ENCODE measurements at regions not wholly inside any gene's neighbourhood (a gene's known extent, or its start where the extent isn't known, plus 50 kb on each side); places are given as distances from the start of the nearest gene placed in this dataset.

DNA sequence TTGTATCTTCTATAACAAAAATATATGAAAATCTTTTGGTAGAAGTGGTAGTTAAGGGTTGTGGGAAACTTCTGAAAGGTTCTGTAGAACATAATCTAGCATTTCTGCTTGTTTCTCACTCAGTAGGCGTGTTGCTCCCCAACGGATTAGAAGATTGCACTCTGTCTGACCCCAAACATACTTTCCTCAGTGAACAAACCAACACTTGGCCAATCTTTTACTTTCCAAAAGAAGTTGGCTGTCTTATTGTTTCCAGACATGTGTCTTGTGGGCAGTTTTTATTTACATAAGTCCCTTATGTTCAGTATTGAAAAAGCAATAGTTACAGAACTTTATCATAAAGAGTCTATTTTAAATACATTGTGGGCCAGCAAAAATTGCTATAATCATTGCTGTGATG lies 312.8 kb upstream of the EPHA5 start:
- no peak overlapping the region for H3K4me3 ChIP-seq (ENCODE audit: insufficient read length, low read depth)
- TF ChIP-seq YY1 (IDR thresholded peaks at IDR 0.05; ENCODE audit: insufficient read depth, insufficient read length) (no peak), ZNF274 (IDR thresholded peaks at IDR 0.05; ENCODE audit: low read depth, low read length) (no peak), SUZ12 (IDR thresholded peaks at IDR 0.05; ENCODE audit: extremely low read depth, insufficient read depth, insufficient read length) (no peak)
- H3K9me3 ChIP-seq (ENCODE audit: insufficient read depth, low read length), result no peaks in the 10 kb centered on the region
- no peaks in the 10 kb centered on the region for H3K36me3 ChIP-seq (ENCODE audit: insufficient read depth, insufficient read length, low read length)
- H3K9ac ChIP-seq (ENCODE audit: insufficient read length, low read depth), result no peak overlapping the region
- H3K4me1 ChIP-seq (ENCODE audit: insufficient read depth, insufficient read length), result no peaks in the 10 kb centered on the region
- no peaks in the 10 kb centered on the region for H3K27me3 ChIP-seq (ENCODE audit: insufficient read depth, insufficient read length)
- no peak for DNase-seq (ENCODE audit: low read depth, low spot score)

DNA sequence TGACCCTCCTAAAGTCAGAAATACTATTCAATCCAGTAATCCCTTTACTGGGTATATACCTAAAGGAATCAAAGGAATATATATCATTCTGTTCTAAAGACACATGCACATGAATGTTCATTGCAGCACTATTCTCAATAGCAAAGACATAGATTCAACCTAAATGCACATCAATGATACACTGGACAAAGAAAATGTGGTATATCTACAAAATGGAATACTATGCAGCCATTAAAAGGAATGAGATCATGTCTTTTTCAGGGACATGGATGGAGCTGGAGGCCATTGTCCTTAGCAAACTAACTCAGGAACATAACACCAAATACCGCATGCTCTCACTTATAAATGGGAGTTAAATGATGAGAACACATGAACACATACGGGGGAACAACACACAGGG lies 306.0 kb upstream of the EPHA5 start:
- no peak for TF ChIP-seq ZNF274 (IDR thresholded peaks at IDR 0.05; ENCODE audit: low read depth, low read length)
- no peak for TF ChIP-seq SUZ12 (IDR thresholded peaks at IDR 0.05; ENCODE audit: extremely low read depth, insufficient read depth, insufficient read length)
- TF ChIP-seq YY1 (IDR thresholded peaks at IDR 0.05; ENCODE audit: insufficient read depth, insufficient read length), result no peak
- Histone ChIP-seq H3K9me3 (ENCODE audit: insufficient read depth, low read length) (peaks cover 7% of the 10 kb centered on the region), H3K4me1 (ENCODE audit: insufficient read depth, insufficient read length) (no peaks in the 10 kb centered on the region), H3K4me3 (ENCODE audit: insufficient read length, low read depth) (no peak overlapping the region), H3K36me3 (ENCODE audit: insufficient read depth, insufficient read length, low read length) (no peaks in the 10 kb centered on the region), H3K9ac (ENCODE audit: insufficient read length, low read depth) (no peak overlapping the region), H3K27me3 (ENCODE audit: insufficient read depth, insufficient read length) (no peaks in the 10 kb centered on the region)
- no peak for DNase-seq (ENCODE audit: low read depth, low spot score)

DNA sequence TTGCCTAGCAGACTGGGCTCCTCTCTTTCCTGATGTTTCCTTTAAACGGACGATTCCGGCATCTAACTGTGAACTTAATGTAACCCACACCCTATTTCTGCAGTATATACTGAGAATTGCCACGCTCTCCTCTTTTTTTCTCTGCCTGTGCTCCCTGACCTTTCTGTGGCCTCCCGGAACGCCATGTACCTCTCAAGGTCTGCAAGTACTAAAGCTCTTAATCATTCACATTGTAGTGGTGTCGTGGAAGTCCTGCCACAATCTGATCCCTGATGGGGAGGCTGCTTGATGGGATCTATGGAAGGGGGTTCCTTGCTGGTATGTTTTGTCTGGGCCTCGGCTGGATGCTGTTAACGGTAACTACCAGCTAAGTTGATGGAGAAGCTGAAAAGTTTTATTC lies 302.9 kb upstream of the EPHA5 start:
- Histone ChIP-seq H3K9ac (ENCODE audit: insufficient read length, low read depth) (no peak overlapping the region), H3K27me3 (ENCODE audit: insufficient read depth, insufficient read length) (no peaks in the 10 kb centered on the region), H3K36me3 (ENCODE audit: insufficient read depth, insufficient read length, low read length) (no peaks in the 10 kb centered on the region), H3K4me3 (ENCODE audit: insufficient read length, low read depth) (no peak overlapping the region), H3K4me1 (ENCODE audit: insufficient read depth, insufficient read length) (no peaks in the 10 kb centered on the region), H3K9me3 (ENCODE audit: insufficient read depth, low read length) (peaks cover 7% of the 10 kb centered on the region)
- no peak for DNase-seq (ENCODE audit: low read depth, low spot score)
- TF ChIP-seq SUZ12 (IDR thresholded peaks at IDR 0.05; ENCODE audit: extremely low read depth, insufficient read depth, insufficient read length) (no peak), YY1 (IDR thresholded peaks at IDR 0.05; ENCODE audit: insufficient read depth, insufficient read length) (no peak), ZNF274 (IDR thresholded peaks at IDR 0.05; ENCODE audit: low read depth, low read length) (no peak)

GRCh38 chr4:65971686-65972085 lies 301.4 kb upstream of the EPHA5 start:
- Histone ChIP-seq H3K4me1 (ENCODE audit: insufficient read depth, insufficient read length) (no peaks in the 10 kb centered on the region), H3K4me3 (ENCODE audit: insufficient read length, low read depth) (no peak overlapping the region), H3K9ac (ENCODE audit: insufficient read length, low read depth) (no peak overlapping the region), H3K9me3 (ENCODE audit: insufficient read depth, low read length) (peaks cover 7% of the 10 kb centered on the region), H3K36me3 (ENCODE audit: insufficient read depth, insufficient read length, low read length) (no peaks in the 10 kb centered on the region), H3K27me3 (ENCODE audit: insufficient read depth, insufficient read length) (no peaks in the 10 kb centered on the region)
- TF ChIP-seq SUZ12 (IDR thresholded peaks at IDR 0.05; ENCODE audit: extremely low read depth, insufficient read depth, insufficient read length), result no peak
- DNase-seq (ENCODE audit: low read depth, low spot score), result no peak

- no peak for DNase-seq (ENCODE audit: low read depth, low spot score)
- Histone ChIP-seq H3K9ac (ENCODE audit: insufficient read length, low read depth) (no peak overlapping the region), H3K9me3 (ENCODE audit: insufficient read depth, low read length) (no peaks in the 10 kb centered on the region), H3K4me3 (ENCODE audit: insufficient read length, low read depth) (no peak overlapping the region), H3K27me3 (ENCODE audit: insufficient read depth, insufficient read length) (no peaks in the 10 kb centered on the region), H3K4me1 (ENCODE audit: insufficient read depth, insufficient read length) (no peaks in the 10 kb centered on the region), H3K36me3 (ENCODE audit: insufficient read depth, insufficient read length, low read length) (no peaks in the 10 kb centered on the region)
- no peak for TF ChIP-seq SUZ12 (IDR thresholded peaks at IDR 0.05; ENCODE audit: extremely low read depth, insufficient read depth, insufficient read length)
- no peak for TF ChIP-seq YY1 (IDR thresholded peaks at IDR 0.05; ENCODE audit: insufficient read depth, insufficient read length)
Measured at GRCh38 chr4:65968831-65969558, 298.7 kb upstream of the EPHA5 start.

DNA sequence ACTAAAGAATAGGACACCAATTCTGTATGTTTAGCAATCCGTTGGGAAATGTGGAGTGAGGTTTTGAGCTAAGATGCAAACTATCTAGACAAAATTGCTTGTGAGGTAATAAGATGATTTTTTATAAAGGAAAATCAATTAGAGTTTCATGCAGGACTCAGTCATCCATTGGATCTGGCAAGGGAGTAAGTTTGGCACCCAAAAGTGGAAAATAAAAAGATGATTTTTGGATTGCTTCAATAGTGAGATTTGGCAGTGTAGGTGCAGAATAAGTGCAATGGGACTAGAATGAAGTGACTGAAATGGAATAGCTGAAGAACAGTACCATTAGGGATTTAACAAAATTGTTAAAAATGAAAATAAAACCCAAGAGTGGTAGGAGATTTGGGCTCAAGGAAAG lies 290.5 kb upstream of the EPHA5 start:
- Histone ChIP-seq H3K36me3 (ENCODE audit: insufficient read depth, insufficient read length, low read length) (no peaks in the 10 kb centered on the region), H3K27me3 (ENCODE audit: insufficient read depth, insufficient read length) (no peaks in the 10 kb centered on the region), H3K9ac (ENCODE audit: insufficient read length, low read depth) (no peak overlapping the region), H3K4me1 (ENCODE audit: insufficient read depth, insufficient read length) (no peaks in the 10 kb centered on the region), H3K4me3 (ENCODE audit: insufficient read length, low read depth) (no peak overlapping the region), H3K9me3 (ENCODE audit: insufficient read depth, low read length) (no peaks in the 10 kb centered on the region)
- TF ChIP-seq SUZ12 (IDR thresholded peaks at IDR 0.05; ENCODE audit: extremely low read depth, insufficient read depth, insufficient read length) (no peak), ZNF274 (IDR thresholded peaks at IDR 0.05; ENCODE audit: low read depth, low read length) (no peak), YY1 (IDR thresholded peaks at IDR 0.05; ENCODE audit: insufficient read depth, insufficient read length) (no peak)
- DNase-seq (ENCODE audit: low read depth, low spot score), result no peak

GRCh38 chr4:65954416-65954815 lies 284.1 kb upstream of the EPHA5 start:
- Histone ChIP-seq H3K4me3 (ENCODE audit: insufficient read length, low read depth) (no peak overlapping the region), H3K4me1 (ENCODE audit: insufficient read depth, insufficient read length) (no peaks in the 10 kb centered on the region), H3K9ac (ENCODE audit: insufficient read length, low read depth) (no peak overlapping the region), H3K36me3 (ENCODE audit: insufficient read depth, insufficient read length, low read length) (no peaks in the 10 kb centered on the region), H3K27me3 (ENCODE audit: insufficient read depth, insufficient read length) (no peaks in the 10 kb centered on the region), H3K9me3 (ENCODE audit: insufficient read depth, low read length) (no peaks in the 10 kb centered on the region)
- TF ChIP-seq ZNF274 (IDR thresholded peaks at IDR 0.05; ENCODE audit: low read depth, low read length) (no peak), YY1 (IDR thresholded peaks at IDR 0.05; ENCODE audit: insufficient read depth, insufficient read length) (no peak), SUZ12 (IDR thresholded peaks at IDR 0.05; ENCODE audit: extremely low read depth, insufficient read depth, insufficient read length) (no peak)
- DNase-seq (ENCODE audit: low read depth, low spot score), result no peak

Data from NT2/D1 (cell line).